ENCODE measurements at regions not wholly inside any gene's neighbourhood (a gene's known extent, or its start where the extent isn't known, plus 50 kb on each side); places are given as distances from the start of the nearest gene placed in this dataset.

GRCh38 chr11:86193297-86194095, 51.1 kb upstream of the EED start:
- peak; percentile 72 for DNase-seq

DNA sequence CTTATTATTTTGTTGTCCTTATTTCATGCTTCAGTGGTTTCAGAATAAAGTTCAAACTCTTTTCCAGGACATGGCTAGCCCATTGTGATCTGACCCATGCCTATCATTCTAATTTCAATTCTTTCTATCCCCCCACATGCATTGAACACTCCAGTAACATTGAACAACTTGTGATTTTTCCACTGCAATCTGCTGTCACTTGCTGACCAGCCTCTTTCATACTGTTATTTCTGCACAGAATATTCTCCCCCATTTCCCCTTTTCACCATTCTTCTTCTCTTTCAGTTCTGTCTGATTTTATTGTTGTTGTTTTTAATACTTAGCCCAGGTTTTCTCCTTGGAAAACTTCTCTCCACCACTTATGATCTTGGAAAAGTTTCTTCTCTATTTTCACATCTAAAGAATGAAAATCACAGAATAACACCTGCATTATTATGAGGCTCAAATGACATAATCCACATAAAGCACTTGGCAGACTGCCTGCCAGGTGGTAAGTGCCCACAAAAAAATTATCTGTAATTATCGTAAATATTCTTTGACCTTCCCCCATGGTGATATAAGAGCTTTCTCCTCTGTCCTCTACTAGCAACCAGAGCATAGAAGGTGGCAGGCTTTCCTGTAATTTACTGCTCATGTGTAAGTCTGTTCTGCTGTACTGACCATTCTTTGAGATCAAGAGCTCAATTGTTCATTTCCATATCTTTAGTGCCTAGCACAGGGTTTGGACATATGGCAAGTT, 51.9 kb upstream of the EED start:
- no peak for DNase-seq

- DNase-seq = no peak
These were observed 52.7 kb upstream of the EED start for GRCh38 chr11:86191874-86192273.

DNA sequence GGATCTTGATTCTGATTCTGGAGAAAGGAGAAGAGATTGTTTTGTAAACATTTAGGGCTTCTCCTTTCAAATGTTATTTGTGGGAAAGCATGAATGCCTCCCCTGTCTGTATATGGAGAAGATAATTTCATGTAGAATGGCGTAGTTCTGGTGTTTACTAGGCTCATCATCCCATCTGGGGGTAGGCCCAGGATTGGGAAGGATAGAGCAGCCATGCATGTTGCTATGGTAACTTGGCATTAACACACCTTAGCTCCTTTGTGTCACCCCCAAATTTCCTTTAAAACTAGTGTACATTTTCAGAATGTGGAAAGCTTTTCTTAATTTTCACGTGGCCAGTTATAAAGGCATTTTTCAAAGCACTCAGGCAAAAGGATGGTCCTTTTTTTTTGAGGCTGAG, 57.5 kb upstream of the EED start:
- DNase-seq = no peak

GRCh38 chr11:86186386-86186785, 58.2 kb upstream of the EED start:
- DNase-seq = no peak

DNA sequence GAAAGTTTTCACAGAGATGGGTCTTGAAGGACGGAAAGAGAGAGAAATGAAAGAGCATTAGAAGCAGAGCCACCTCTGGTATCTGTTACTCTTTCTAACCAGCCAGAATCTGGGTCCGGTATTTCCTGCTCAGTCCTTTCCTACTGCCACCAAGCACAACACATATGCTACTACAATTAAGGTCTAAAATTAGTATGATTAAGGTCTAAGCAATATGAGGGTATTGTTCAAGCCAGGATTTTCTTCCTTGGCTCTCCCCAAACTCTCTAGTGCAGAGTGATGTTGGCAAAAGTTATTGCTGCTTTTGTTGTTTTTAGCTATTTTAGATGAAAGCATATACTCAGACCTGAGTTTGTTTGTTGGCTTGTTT, 59.2 kb upstream of the EED start:
- no peak for DNase-seq

GRCh38 chr11:86184728-86185380, 59.7 kb upstream of the EED start:
- DNase-seq = no peak

DNA sequence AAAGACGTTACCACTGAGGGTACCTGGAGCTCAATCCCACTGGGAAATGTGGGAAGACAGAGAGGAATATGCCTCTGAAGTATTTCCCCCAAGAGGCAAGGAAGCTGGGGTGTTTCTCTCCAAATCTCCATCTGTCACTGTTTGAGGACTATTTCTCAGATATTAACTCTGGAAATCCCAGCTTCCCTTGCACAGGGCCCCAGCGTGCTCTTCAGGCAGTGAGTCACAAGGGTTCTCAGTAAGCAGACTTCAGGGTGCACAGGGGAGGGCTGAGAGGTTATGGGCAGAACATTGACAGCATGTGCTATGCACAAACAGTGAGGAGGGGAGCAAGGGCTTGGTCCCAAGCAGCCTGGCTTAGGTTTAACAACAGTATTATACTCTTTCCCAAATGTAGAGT, 60.9 kb upstream of the EED start:
- DNase-seq = peak; percentile 45

DNA sequence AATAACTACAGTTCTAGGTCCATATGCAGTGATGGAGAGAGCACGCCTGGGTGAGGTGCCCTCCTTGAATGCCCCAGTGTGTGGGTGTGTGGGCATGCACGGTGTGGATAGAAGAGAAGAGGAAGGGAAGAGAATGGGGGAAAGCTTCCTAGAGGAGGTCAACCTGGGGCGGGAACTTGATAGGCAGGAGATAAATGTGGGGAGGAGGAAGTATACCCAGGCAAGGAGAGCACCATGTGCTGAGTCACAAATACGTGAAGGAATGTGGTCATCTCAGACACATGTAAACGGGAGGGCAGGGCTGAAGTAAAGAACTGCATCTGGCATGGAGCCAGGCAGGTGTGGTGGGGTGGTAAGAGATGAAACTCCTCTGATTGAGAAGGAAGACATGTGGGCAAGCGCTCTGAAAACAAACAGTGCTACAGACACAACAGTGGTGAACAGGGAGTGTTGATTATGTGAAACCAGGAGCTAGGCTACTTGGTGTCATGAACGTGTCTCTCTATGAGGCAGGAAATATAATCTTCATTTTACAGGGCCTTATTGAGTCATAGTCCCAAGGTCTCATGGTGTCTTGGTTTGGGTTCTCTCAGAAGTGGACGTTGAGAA, 61.5 kb upstream of the EED start:
- DNase-seq = peak; percentile 69

DNA sequence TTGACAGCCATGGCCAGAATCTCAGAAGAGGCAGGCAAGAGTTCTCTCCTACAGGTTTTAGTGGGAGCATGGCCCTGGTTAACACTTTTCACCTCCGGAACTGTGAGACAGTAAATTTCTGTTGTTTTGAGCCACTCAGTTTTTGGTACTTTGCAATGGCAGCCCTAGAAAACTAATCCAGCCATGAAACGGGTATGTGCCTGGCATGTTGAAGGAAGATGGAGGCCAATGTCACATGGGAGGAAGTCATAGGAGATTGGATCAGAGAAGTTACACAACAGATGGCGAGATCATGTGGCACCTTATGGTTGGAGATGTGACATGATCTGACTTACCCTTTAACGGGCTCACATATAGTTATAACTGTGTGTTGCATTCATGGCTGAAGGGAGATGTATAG, 63.2 kb upstream of the EED start:
- DNase-seq = no peak

GRCh38 chr11:86180851-86181250, 63.7 kb upstream of the EED start:
- DNase-seq = no peak

GRCh38 chr11:86180423-86180822, 64.1 kb upstream of the EED start:
- DNase-seq = no peak

- DNase-seq = no peak
These were observed 64.9 kb upstream of the EED start for GRCh38 chr11:86179646-86180064.

DNA sequence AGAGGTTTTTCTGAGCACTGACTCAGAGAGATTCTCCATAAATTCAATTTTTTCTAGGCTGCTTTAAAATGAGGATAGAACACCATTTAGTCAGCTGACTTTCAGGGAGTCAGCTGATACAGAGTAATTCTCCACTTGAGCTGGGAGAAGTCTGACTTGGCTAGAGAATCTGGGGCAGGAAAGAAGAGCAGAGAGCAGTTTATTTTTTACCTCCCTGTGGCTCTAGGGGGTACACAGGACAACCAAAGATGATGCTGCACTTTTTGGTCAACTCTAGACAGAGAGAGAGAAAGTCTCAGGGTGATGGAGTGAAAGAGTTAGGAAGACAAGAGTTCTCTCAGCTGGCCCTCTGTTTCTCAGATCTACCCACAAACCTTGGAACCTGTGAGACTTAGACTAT, 67.3 kb upstream of the EED start:
- DNase-seq = no peak

DNA sequence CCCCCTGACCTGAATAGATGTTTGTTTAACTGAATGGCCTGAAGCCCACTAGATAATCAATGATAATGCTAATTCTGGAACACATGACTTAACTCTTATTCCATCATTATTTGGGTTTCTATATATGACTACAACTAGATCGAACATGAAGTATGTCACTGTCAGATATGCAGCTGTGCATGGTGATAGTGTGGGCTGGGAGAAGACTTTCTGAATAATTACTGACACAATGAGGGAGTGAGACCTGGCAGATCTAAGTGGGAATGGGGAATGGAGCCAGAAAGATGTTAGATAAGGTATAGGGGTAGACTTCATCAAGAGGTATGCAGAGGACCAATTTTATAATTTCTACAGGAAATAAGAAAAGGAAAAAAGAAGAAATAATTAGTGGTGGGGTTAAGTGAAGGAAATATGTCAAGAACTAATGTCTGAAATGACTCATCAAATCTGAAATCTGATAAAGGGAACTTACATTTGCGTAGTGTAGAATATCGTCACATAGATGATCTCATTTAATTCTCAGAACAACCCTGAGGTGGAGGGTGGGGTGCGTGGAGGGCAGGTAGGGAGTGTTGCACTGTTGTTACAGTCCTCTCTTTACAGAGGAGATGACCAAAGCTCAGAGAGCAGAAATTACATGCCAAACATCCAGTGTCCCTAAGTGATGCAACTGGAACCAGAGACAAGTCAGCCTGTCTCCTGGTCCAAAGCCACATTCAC, 68.2 kb upstream of the EED start:
- DNase-seq = peak; percentile 47

DNA sequence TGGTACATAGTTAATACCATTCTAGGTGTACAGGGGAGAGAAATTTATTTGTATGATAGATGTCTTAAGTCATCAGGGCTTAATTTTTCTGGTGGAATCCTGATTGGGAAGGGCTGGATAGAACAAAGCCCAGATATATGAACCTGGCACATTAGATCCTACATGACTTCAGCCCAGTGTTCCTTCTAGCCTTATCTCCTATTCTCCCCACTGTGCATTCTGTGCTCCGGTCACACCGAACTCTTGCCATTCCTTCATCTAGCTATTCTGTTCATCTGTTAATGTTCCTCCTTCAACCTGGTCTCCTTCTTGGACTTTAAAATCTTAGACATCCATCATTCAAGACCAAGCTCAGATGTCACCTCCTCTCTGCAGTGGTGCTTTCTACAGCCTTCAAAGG, 68.9 kb upstream of the EED start:
- no peak for DNase-seq

GRCh38 chr11:86175191-86175590, 69.4 kb upstream of the EED start:
- DNase-seq = no peak

DNA sequence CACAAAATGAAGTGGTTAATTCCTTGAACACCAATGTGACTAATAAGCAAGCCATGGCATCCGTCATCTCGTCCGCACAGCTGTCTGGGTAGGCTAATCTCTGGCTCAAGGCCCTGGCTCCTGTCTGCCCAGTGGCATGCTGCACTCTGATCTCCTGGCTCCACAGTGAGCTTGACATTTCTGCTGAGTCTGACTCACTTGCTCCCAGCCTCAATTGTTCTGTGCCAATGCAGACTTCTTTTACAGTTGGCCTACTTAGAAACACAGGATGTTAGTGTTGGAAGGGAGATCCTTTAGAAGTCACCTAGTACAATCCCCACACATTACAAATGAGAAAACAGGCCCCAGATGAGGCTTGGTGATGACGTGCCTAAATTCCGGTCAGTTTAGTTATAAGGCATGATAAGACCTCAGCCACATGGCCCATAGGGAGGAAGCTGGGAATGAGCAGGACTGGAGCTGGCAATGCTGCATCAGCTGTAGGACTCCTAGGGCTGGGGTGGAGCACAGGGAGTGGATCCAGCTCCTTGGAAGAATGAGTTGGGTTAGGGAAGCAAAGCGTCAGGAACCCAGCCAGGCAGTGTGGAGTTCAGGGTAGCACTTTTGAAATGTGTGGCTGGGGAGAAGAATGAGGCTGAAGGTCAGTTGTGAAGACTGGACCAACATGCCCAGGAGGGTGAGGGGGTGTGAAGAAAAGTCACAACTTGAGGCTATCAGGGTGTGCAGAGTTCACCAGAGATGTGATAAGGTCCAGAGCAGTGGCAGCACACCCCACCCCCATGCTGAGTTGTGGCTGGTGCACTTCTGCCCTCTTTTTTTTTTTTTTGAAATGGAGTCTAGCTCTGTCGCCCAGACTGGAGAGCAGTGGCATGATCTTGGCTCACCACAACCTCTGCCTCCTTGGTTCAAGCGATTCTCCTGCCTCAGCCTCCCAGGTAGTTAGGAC, 70.2 kb upstream of the EED start:
- no peak for DNase-seq

DNA sequence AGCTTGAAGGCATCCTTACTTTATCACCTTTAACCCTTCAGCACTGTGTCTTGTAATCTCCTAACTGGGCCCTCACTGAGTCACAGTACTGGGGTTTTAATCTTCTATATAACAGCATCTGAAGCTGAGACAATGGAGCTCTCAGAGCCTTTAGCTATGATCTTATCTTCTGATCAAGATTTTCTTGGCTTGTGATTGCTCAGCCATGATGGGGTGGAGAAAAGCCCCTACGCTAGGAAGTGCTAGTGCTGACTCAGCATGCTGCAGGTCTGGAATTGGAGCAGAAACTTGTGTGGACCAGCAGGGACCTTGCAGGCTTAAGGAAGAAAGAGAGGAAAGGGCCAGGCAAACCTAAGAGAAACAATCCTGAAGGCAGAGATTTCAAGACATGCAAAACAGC, 71.7 kb upstream of the EED start:
- no peak for DNase-seq

DNA sequence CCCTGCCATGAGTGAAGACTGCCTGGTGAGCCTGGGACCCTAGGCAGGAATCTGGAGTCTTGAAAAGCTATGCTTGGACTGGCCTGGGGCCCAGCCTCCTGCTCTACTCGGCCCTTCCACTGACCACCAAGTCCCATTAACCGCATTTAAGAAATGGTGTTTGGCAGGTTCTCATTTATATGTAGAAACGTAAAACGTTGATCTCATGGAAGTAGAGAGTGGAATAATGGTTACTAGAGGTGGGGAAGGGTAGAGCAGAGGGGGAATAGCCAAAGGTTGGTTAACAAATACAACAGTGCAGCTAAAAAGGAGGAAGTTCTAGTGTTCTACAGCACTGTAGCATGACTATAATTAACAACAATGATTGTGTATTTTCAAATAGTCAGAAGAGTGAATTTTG, 72.9 kb upstream of the EED start:
- DNase-seq = no peak

- DNase-seq = no peak
These were observed 76.9 kb upstream of the EED start for GRCh38 chr11:86167499-86168164.
